Fibroblast of the aortic adventitia (primary cell): ENCODE measurements at regions not wholly inside any gene's neighbourhood (a gene's known extent, or its start where the extent isn't known, plus 50 kb on each side); places are given as distances from the start of the nearest gene placed in this dataset.

Experiments used
- DNase-seq: peaks from one replicate; pipeline ENCODE4 v3.0.0-alpha.2; 2010; ENCODE audit warnings: low read depth
- H3K4me3 ChIP-seq: 2 replicates; pipeline ENCODE4 v1.5.1; 2011; ENCODE audit warnings: low read depth, mild to moderate bottlenecking, control low read depth, low read length, moderate library complexity
- TF ChIP-seq, protein P1 (sequence below): IDR thresholded peaks from 2 replicates; pipeline ENCODE4 v1.5.1; 2011; ENCODE audit warnings: mild to moderate bottlenecking, low read length, control low read depth, inconsistent platforms; ENCODE audit not compliant: insufficient read depth

DNA sequence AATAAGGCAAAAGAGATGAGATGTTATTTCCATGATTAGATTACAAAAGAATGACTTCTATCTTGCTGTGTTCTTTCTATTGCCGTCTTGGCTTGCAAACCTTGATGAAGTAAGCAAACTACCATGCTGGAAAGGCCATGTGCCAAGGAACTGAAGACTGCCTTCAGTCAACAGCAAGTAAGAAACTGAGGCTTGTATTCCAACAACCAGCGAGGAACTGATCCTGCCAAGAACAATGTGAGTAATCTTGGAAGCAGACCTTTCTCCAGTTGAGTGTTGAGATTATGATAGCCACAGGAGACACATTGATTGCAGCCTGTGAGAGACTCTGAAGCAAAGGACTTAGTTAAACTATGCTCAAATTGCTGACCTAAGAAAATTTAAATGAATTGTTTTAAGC is 164.6 kb upstream of the GRM3 start:
- TF ChIP-seq, protein P1, sequence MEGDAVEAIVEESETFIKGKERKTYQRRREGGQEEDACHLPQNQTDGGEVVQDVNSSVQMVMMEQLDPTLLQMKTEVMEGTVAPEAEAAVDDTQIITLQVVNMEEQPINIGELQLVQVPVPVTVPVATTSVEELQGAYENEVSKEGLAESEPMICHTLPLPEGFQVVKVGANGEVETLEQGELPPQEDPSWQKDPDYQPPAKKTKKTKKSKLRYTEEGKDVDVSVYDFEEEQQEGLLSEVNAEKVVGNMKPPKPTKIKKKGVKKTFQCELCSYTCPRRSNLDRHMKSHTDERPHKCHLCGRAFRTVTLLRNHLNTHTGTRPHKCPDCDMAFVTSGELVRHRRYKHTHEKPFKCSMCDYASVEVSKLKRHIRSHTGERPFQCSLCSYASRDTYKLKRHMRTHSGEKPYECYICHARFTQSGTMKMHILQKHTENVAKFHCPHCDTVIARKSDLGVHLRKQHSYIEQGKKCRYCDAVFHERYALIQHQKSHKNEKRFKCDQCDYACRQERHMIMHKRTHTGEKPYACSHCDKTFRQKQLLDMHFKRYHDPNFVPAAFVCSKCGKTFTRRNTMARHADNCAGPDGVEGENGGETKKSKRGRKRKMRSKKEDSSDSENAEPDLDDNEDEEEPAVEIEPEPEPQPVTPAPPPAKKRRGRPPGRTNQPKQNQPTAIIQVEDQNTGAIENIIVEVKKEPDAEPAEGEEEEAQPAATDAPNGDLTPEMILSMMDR = no peak
- DNase-seq = no peak
- H3K4me3 ChIP-seq = no peak overlapping the region

DNA sequence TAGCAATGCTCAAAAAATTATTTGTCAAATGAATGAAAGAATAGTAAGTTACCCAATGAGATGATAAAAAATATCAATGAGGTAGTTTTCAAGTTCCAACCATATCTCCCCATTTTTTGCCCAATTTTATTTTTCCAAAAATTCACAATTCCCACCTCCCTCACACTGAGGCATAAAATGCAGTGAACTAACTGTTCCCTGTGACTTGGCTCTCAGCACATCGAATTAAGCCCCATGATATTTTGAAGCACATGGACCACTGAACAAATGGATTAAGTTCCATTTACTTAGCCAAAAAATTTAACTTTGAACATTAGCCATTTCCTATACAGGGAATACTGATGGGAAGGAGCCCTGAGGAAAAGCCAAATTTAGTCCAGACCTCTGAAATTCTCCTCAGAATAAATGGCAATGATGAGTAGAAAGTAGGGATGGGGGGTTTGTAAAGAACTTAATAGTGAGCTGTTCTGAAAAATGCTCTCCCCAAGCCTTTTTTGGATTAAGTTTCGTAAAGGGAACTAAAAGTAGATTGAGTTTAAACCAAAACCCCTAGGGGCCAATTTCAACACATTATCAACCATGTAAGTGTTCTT is 166.3 kb upstream of the GRM3 start:
- TF ChIP-seq, protein P1 = no peak
- DNase-seq = no peak
- no peak overlapping the region for H3K4me3 ChIP-seq

DNA sequence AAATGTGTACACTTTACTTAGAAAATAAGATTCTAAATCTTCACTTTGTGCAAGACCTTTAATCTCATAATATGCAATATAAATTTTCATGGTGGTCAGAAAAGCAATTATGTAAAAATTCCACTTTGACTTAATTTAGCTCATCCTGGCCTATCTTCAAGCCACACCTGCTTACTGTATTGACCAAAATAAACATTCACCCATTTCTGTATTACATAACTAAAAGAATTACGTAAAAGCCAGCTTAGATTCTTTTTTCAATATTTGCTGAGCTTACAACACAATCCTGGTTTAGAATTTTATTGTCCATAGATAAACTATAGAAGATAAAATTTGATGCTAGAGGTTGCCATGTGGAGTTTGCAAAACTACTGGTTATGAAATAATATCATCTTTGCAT is 172.9 kb upstream of the GRM3 start:
- H3K4me3 ChIP-seq = no peak overlapping the region
- DNase-seq = no peak
- TF ChIP-seq, protein P1 = no peak

DNA sequence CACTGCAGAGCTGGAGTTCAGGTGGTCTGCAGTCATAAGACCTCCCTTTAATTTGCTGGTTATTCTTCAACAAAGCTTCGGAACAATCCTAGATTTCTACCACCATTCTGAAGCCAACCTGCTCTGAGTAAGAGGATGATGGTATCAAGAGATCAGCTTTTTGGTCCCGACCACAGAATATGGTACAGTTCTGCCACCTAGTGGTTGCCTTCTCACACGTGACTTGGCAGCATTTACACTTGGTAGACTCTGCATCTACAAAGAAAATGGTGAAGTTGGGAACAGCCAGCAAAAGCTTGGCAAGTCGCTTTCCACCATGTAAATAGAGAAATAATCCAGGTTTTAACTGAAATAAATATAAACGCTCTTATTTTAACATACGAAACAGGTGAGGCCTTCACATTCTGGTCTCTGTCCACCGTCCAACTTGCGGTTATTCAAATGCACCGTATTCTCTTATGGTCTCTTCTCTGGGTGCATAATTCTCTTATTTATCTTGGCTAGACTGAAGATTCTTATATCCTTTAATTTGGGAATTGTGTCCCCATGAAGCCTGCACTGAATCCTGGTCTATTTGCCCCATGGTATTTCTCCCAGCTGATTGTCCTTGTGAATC is 173.9 kb upstream of the GRM3 start:
- H3K4me3 ChIP-seq = no peak overlapping the region
- DNase-seq = peak; percentile 50
- TF ChIP-seq, protein P1 = peak; percentile 44

DNA sequence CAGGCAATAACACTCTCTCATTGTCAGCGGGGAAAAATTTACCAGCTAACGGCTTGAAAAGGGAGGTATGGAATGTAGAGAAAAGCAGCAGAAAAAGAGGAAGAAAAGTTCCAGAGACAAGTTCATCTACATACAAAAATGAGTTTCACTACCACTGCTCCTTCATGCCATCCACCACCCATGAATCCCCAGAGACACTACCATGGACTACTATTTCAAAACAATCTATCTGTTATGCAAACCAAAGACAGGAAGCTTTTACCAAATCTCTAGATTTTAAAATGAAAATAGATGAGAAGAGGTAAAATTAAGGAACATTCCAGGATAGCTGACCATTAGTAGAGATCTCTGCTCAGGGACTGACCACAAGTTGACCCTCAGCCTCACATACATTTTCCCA is 189.0 kb upstream of the GRM3 start:
- no peak for DNase-seq
- TF ChIP-seq, protein P1 = no peak

DNA sequence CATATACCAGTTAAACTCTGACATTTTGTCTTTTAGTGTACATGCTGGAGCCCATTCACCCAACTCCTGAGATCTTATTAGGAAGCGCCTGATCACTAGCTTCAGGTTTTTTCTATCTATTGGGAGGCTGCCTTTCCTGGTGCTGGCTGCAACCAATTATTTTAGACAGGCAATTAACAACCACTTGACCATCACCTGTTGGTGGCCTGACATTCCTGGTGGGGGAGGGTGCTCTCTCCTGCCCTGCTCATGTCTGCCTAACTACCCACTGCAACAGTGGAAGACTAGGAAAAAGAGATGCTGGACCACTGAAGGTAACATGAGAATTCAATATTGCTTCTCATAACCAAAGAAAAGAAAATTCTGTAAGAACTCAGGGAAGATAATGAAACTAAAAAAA is 190.3 kb upstream of the GRM3 start:
- no peak overlapping the region for H3K4me3 ChIP-seq

More for the DNA sequence above, 189.0 kb upstream of the GRM3 start:
- no peak overlapping the region for H3K4me3 ChIP-seq

More for the DNA sequence above, 190.3 kb upstream of the GRM3 start:
- DNase-seq = no peak
- TF ChIP-seq, protein P1 = no peak
